CD4-positive, alpha-beta T cell (primary cell): ENCODE measurements at regions not wholly inside any gene's neighbourhood (a gene's known extent, or its start where the extent isn't known, plus 50 kb on each side); places are given as distances from the start of the nearest gene placed in this dataset.

ENCODE experiments used
- ATAC-seq: fragments of 200-7000 bp; cut with Tn5 transposase; one replicate; pipeline ENCODE4 v1.10.0; 2022; ENCODE audit warnings: mild to moderate bottlenecking; ENCODE audit not compliant: poor library complexity
- CTCF ChIA-PET: fragments of 350-600 bp; sonication (Branson Sonifier 250); formaldehyde crosslinking; loops from one replicate; lab custom pipeline; 2021; ENCODE audit warnings: antibody characterized with exemption, inconsistent platforms; lab: Charles Lee
- POLR2A ChIA-PET: fragments of 350-600 bp; sonication (Branson Sonifier 250); formaldehyde crosslinking; loops from one replicate; lab custom pipeline; 2021; ENCODE audit warnings: antibody characterized with exemption, inconsistent platforms; lab: Charles Lee
- DNase-seq, 14 experiments: peaks; one replicate each; pipeline ENCODE4 v3.0.0-alpha.2; 2013 to 2020; ENCODE audit warnings: mixed read lengths in 2 of 14
- H3K27ac ChIP-seq, 2 donors: one replicate each; pipeline versions ENCODE4 v1.5.1 to v1.7.0; 2013; ENCODE audit warnings: low read length in 2 of 2, low read depth in 1 of 2, mild to moderate bottlenecking in 1 of 2
- H3K27me3 ChIP-seq, 2 experiments: 1 replicate in 1 of 2; 2 replicates in 1 of 2; pipeline versions ENCODE4 v1.6.1 to v1.7.0; 2013; ENCODE audit warnings: low read length in 2 of 2, control low read depth in 1 of 2, mild to moderate bottlenecking in 1 of 2, moderate library complexity in 1 of 2; ENCODE audit not compliant: insufficient read depth in 2 of 2, control insufficient read depth in 1 of 2
- H3K36me3 ChIP-seq: one replicate; pipeline ENCODE4 v1.6.1; 2013; ENCODE audit warnings: low read length, control low read depth; ENCODE audit not compliant: insufficient read depth
- H3K4me1 ChIP-seq: one replicate; pipeline ENCODE4 v1.6.1; 2013; ENCODE audit warnings: low read length, control low read depth; ENCODE audit not compliant: insufficient read depth
- H3K4me3 ChIP-seq: one replicate; pipeline ENCODE4 v1.5.1; 2013; ENCODE audit warnings: mild to moderate bottlenecking, low read length, moderate library complexity
- H3K9me3 ChIP-seq, 2 experiments: 1 replicate in 1 of 2; 2 replicates in 1 of 2; pipeline versions ENCODE4 v1.6.1 to v1.7.0; 2013; ENCODE audit warnings: low read length in 2 of 2, mild to moderate bottlenecking in 2 of 2, control low read depth in 1 of 2, moderate library complexity in 1 of 2; ENCODE audit not compliant: control insufficient read depth in 1 of 2, insufficient read depth in 1 of 2
- H3K27ac Mint-ChIP-seq: one replicate; pipeline ENCODE4 v1.8.0; 2020; ENCODE audit warnings: mixed read lengths
- H3K27me3 Mint-ChIP-seq: one replicate; pipeline ENCODE4 v1.8.0; 2021; ENCODE audit warnings: mixed read lengths
- H3K36me3 Mint-ChIP-seq: one replicate; pipeline ENCODE4 v1.8.0; 2021; ENCODE audit warnings: low read depth, mixed read lengths
- H3K4me1 Mint-ChIP-seq: one replicate; pipeline ENCODE4 v1.8.0; 2021; ENCODE audit warnings: low read depth, mixed read lengths
- H3K4me3 Mint-ChIP-seq: one replicate; pipeline ENCODE4 v1.8.0; 2020; ENCODE audit warnings: mild to moderate bottlenecking, mixed read lengths
- H3K9me3 Mint-ChIP-seq: one replicate; pipeline ENCODE4 v1.8.0; 2020; ENCODE audit warnings: mixed read lengths
- CTCF ChIP-seq: fragments of 200-600 bp; IDR thresholded peaks from one replicate; pipeline ENCODE4 v1.8.0; 2022; ENCODE audit warnings: antibody characterized with exemption, mild to moderate bottlenecking
- intact Hi-C, 2 experiments: fragments of 100-400 bp; cut with DNase I in 1 of 2; cut with micrococcal nuclease in 1 of 2; formaldehyde crosslinking; loops; one replicate each; pipeline versions ENCODE4 v1.15.1 to v1.9.0; 2023 to 2025; cut with DNase I, micrococcal nuclease

GRCh38 chr14:98602983-98603382 is 669.0 kb downstream of the BCL11B start:
- ATAC-seq (no peak), DNase-seq (no peak)
- Histone ChIP-seq H3K36me3 (no peaks in the 10 kb centered on the region), H3K27ac (no peak overlapping the region), H3K27me3 (no peaks in the 10 kb centered on the region), H3K4me1 (no peaks in the 10 kb centered on the region), H3K9me3 (no peaks in the 10 kb centered on the region), H3K4me3 (no peak overlapping the region)
- Mint-ChIP-seq H3K27me3 (no peaks in the 10 kb centered on the region), H3K4me3 (no peak overlapping the region), H3K27ac (no peak overlapping the region), H3K36me3 (no peaks in the 10 kb centered on the region), H3K9me3 (peaks cover 3% of the 10 kb centered on the region), H3K4me1 (no peaks in the 10 kb centered on the region)
- intact Hi-C loops, result no loop called here
- POLR2A ChIA-PET, result no interaction called here
- TF ChIP-seq CTCF, result no peak
- CTCF ChIA-PET, result no interaction called here

- ChIA-PET POLR2A (no interaction called here), CTCF (no interaction called here)
- no peaks in the 10 kb centered on the region for H3K36me3 ChIP-seq
- H3K4me3 ChIP-seq, result no peak overlapping the region
- Mint-ChIP-seq H3K9me3 (no peaks in the 10 kb centered on the region), H3K4me1 (peaks cover 18% of the 10 kb centered on the region), H3K27ac (no peak overlapping the region), H3K4me3 (no peak overlapping the region), H3K27me3 (no peaks in the 10 kb centered on the region), H3K36me3 (no peaks in the 10 kb centered on the region)
- no peak overlapping the region for H3K27ac ChIP-seq
- no peak for TF ChIP-seq CTCF
- no peaks in the 10 kb centered on the region for H3K27me3 ChIP-seq
- no peak for DNase-seq
- H3K9me3 ChIP-seq, result no peaks in the 10 kb centered on the region
- H3K4me1 ChIP-seq, result peaks cover 3% of the 10 kb centered on the region
- intact Hi-C loops, result no loop called here
- no peak for ATAC-seq
These were observed 667.0 kb downstream of the BCL11B start for GRCh38 chr14:98605043-98605442.

GRCh38 chr14:98606041-98606640 is 665.9 kb downstream of the BCL11B start:
- POLR2A ChIA-PET, result interaction anchor here (0.6 kb wide), 1 partner anchor 30 kb away, joined by 3 read pairs; no protein-coding TSS in a partner anchor

More at GRCh38 chr14:98606041-98606640, 665.9 kb downstream of the BCL11B start:
- no peaks in the 10 kb centered on the region for H3K27me3 ChIP-seq
- no peaks in the 10 kb centered on the region for H3K9me3 ChIP-seq
- DNase-seq (no peak), ATAC-seq (no peak)
- H3K4me1 ChIP-seq, result peaks cover 3% of the 10 kb centered on the region
- Mint-ChIP-seq H3K4me3 (no peak overlapping the region), H3K27ac (no peak overlapping the region), H3K27me3 (no peaks in the 10 kb centered on the region), H3K36me3 (no peaks in the 10 kb centered on the region), H3K9me3 (no peaks in the 10 kb centered on the region), H3K4me1 (peaks cover 18% of the 10 kb centered on the region)
- H3K27ac ChIP-seq, result no peak overlapping the region
- TF ChIP-seq CTCF, result no peak
- CTCF ChIA-PET, result no interaction called here
- intact Hi-C loops, result no loop called here
- no peaks in the 10 kb centered on the region for H3K36me3 ChIP-seq
- H3K4me3 ChIP-seq, result no peak overlapping the region
